ENCODE measurements at regions not wholly inside any gene's neighbourhood (a gene's known extent, or its start where the extent isn't known, plus 50 kb on each side); places are given as distances from the start of the nearest gene placed in this dataset.
"Not testable (repeated sequence)": the region's sequence is repeated elsewhere in the genome, so short reads cannot be mapped to it uniquely, and the experiment has no call there.

DNA sequence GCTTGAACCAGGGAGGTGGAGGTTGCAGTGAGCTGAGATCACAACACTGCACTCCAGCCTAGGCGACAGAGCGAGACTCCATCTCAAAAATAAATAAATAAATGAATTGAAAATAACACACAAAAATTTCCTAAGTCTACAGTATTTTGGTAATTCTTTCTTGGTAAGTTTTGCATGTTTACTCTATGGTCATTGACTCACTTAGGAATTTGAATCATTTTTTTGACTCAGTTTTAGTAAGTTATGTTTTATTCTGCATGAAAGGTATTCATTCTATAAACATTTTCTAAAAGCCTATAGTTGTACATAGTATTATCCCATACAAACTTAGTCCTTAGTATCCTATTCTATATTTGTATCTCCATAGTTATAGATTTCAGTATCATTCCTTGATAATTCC, 772.9 kb upstream of the SLIT2 start:
- TF ChIP-seq, protein P1, sequence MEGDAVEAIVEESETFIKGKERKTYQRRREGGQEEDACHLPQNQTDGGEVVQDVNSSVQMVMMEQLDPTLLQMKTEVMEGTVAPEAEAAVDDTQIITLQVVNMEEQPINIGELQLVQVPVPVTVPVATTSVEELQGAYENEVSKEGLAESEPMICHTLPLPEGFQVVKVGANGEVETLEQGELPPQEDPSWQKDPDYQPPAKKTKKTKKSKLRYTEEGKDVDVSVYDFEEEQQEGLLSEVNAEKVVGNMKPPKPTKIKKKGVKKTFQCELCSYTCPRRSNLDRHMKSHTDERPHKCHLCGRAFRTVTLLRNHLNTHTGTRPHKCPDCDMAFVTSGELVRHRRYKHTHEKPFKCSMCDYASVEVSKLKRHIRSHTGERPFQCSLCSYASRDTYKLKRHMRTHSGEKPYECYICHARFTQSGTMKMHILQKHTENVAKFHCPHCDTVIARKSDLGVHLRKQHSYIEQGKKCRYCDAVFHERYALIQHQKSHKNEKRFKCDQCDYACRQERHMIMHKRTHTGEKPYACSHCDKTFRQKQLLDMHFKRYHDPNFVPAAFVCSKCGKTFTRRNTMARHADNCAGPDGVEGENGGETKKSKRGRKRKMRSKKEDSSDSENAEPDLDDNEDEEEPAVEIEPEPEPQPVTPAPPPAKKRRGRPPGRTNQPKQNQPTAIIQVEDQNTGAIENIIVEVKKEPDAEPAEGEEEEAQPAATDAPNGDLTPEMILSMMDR (IDR thresholded peaks at IDR 0.05; ENCODE audit: unreplicated experiment): no peak
- Mint-ChIP-seq H3K27me3 (ENCODE audit: unreplicated experiment) (peaks cover 2% of the 10 kb centered on the region), H3K4me1 (ENCODE audit: unreplicated experiment) (no peaks in the 10 kb centered on the region), H3K4me3 (ENCODE audit: unreplicated experiment) (no peak overlapping the region), H3K27ac (ENCODE audit: unreplicated experiment) (no peak overlapping the region), H3K9me3 (ENCODE audit: unreplicated experiment) (no peaks in the 10 kb centered on the region), H3K36me3 (ENCODE audit: low read depth, unreplicated experiment) (no peaks in the 10 kb centered on the region)
- no peak for DNase-seq (ENCODE audit: low spot score)

DNA sequence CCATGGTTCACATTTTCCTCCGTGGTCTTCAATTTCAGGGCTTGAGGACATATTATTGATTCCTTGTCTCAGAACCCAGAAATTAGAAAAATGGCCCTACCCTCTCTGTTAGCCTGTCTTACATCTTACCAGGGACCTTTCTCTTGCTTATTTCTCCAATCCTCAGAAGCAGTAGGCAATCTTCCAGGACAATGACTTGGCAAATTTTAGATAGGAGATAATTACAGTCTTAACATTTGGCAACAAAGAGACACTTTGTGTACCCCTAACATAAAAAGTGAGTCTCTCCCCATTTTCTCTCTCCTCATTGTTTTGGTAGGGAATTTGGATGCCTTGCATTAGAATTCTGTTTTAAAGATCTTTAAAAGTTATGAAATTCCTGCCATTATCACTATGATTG, 778.1 kb upstream of the SLIT2 start:
- H3K27me3 Mint-ChIP-seq (ENCODE audit: unreplicated experiment): peaks cover 2% of the 10 kb centered on the region
- TF ChIP-seq, protein P1 (IDR thresholded peaks at IDR 0.05; ENCODE audit: unreplicated experiment): no peak
- no peaks in the 10 kb centered on the region for H3K4me1 Mint-ChIP-seq (ENCODE audit: unreplicated experiment)
- H3K36me3 Mint-ChIP-seq (ENCODE audit: low read depth, unreplicated experiment): no peaks in the 10 kb centered on the region
- no peak for DNase-seq (ENCODE audit: low spot score)
- H3K27ac Mint-ChIP-seq (ENCODE audit: unreplicated experiment): no peak overlapping the region
- H3K4me3 Mint-ChIP-seq (ENCODE audit: unreplicated experiment): no peak overlapping the region
- no peaks in the 10 kb centered on the region for H3K9me3 Mint-ChIP-seq (ENCODE audit: unreplicated experiment)

DNA sequence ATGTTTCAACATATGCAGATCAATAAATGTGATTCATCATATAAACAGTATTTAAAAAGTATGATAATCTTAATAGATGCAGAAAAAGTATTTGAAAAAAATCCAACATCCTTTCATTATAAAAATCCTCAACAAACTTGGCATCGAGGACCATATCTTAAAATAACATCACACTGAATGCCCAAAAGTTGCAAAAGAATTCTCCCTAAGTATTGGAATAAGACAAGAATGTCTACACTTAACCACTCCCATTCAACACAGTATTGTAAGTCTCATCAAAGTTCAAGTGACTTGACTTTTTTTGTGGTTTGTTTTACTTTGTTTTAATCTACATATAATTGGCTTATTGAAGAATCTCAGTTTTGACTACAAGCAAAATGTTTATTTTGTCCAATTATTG, 779.0 kb upstream of the SLIT2 start:
- H3K4me1 Mint-ChIP-seq (ENCODE audit: unreplicated experiment): no peaks in the 10 kb centered on the region
- H3K27ac Mint-ChIP-seq (ENCODE audit: unreplicated experiment): no peak overlapping the region
- no peaks in the 10 kb centered on the region for H3K9me3 Mint-ChIP-seq (ENCODE audit: unreplicated experiment)
- TF ChIP-seq, protein P1 (IDR thresholded peaks at IDR 0.05; ENCODE audit: unreplicated experiment): no peak
- H3K36me3 Mint-ChIP-seq (ENCODE audit: low read depth, unreplicated experiment): no peaks in the 10 kb centered on the region
- no peak overlapping the region for H3K4me3 Mint-ChIP-seq (ENCODE audit: unreplicated experiment)
- peaks cover 2% of the 10 kb centered on the region for H3K27me3 Mint-ChIP-seq (ENCODE audit: unreplicated experiment)
- DNase-seq (ENCODE audit: low spot score): no peak

DNA sequence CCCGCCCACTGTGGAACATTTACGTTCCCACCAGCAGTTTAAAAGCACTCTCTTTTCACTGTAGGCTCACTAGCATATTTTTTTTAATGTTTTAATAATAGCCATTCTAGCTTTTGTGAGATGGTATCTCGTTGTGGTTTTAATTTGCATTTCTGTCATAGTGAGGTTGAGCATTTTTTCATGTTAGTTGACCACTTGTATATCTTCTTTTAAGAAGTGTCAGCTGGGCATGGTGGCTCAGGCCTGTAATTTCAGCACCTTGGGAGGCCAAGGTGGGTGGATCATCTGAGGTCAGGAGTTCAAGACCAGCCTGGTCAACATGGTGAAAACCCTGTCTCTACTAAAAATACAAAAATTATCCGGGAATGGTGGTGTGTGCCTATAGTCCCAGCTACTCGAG, 781.7 kb upstream of the SLIT2 start:
- not testable (repeated sequence) for H3K4me3 Mint-ChIP-seq (ENCODE audit: unreplicated experiment); DNase-seq (ENCODE audit: low spot score); H3K36me3 Mint-ChIP-seq (ENCODE audit: low read depth, unreplicated experiment); H3K9me3 Mint-ChIP-seq (ENCODE audit: unreplicated experiment); H3K27ac Mint-ChIP-seq (ENCODE audit: unreplicated experiment); H3K27me3 Mint-ChIP-seq (ENCODE audit: unreplicated experiment); H3K4me1 Mint-ChIP-seq (ENCODE audit: unreplicated experiment)

DNA sequence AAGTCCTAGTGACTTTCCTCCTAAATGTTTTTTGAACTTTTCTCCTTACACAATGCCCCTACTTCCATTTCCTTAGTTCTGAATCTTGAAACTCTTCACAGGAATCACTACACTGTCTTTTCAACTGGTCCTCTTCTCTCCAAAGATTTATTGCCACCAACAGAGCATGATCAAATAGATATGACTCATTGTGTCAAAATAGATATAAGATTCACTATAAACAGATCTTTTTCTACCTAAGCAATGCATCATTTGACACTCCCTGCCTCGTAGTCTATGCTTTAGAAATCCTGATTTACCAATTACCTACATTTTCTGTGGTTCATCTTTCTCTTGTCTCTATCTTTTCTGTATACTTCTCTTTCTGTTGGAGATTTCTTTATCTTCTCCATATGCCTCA, 789.6 kb upstream of the SLIT2 start:
- no peaks in the 10 kb centered on the region for H3K27me3 Mint-ChIP-seq (ENCODE audit: unreplicated experiment)
- DNase-seq (ENCODE audit: low spot score): no peak
- H3K9me3 Mint-ChIP-seq (ENCODE audit: unreplicated experiment): no peaks in the 10 kb centered on the region
- H3K36me3 Mint-ChIP-seq (ENCODE audit: low read depth, unreplicated experiment): no peaks in the 10 kb centered on the region
- H3K27ac Mint-ChIP-seq (ENCODE audit: unreplicated experiment): no peak overlapping the region
- no peaks in the 10 kb centered on the region for H3K4me1 Mint-ChIP-seq (ENCODE audit: unreplicated experiment)
- no peak overlapping the region for H3K4me3 Mint-ChIP-seq (ENCODE audit: unreplicated experiment)
- TF ChIP-seq, protein P1 (IDR thresholded peaks at IDR 0.05; ENCODE audit: unreplicated experiment): no peak

Measured in endothelial cell (in vitro differentiated cells).